ENCODE measurements at regions not wholly inside any gene's neighbourhood (a gene's known extent, or its start where the extent isn't known, plus 50 kb on each side); places are given as distances from the start of the nearest gene placed in this dataset.

DNA sequence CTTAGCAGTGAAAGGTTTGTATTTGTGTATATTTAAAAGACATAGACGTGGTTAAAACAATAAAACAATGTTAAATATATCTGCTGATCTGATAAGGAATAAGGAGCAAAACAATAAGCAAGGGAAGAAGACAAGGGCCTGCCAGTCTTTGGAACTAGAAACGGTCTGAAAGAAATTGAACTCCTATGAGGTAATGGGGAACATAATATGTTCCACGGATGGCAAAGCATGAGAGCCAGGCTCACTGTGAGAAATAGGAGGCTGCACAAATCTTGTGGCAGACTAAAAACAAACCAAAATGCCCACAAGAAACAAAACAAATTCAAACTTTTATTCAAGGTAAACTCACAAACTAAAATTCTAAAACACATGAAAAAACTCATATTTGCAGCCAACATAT is 150.5 kb downstream of the NTMT2 start:
- TF ChIP-seq, protein P1, sequence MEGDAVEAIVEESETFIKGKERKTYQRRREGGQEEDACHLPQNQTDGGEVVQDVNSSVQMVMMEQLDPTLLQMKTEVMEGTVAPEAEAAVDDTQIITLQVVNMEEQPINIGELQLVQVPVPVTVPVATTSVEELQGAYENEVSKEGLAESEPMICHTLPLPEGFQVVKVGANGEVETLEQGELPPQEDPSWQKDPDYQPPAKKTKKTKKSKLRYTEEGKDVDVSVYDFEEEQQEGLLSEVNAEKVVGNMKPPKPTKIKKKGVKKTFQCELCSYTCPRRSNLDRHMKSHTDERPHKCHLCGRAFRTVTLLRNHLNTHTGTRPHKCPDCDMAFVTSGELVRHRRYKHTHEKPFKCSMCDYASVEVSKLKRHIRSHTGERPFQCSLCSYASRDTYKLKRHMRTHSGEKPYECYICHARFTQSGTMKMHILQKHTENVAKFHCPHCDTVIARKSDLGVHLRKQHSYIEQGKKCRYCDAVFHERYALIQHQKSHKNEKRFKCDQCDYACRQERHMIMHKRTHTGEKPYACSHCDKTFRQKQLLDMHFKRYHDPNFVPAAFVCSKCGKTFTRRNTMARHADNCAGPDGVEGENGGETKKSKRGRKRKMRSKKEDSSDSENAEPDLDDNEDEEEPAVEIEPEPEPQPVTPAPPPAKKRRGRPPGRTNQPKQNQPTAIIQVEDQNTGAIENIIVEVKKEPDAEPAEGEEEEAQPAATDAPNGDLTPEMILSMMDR (conservative IDR thresholded peaks at IDR 0.05) = no peak
- no peak for DNase-seq (ENCODE audit: low read depth, low spot score)
- H3K4me1 Mint-ChIP-seq = no peaks in the 10 kb centered on the region
- H3K36me3 Mint-ChIP-seq (ENCODE audit: low read depth) = no peaks in the 10 kb centered on the region
- no peaks in the 10 kb centered on the region for H3K27me3 Mint-ChIP-seq (ENCODE audit: low read depth)
- H3K9me3 Mint-ChIP-seq = no peaks in the 10 kb centered on the region
- no peak overlapping the region for H3K27ac Mint-ChIP-seq (ENCODE audit: unreplicated experiment)
- no peak overlapping the region for H3K4me3 Mint-ChIP-seq

DNA sequence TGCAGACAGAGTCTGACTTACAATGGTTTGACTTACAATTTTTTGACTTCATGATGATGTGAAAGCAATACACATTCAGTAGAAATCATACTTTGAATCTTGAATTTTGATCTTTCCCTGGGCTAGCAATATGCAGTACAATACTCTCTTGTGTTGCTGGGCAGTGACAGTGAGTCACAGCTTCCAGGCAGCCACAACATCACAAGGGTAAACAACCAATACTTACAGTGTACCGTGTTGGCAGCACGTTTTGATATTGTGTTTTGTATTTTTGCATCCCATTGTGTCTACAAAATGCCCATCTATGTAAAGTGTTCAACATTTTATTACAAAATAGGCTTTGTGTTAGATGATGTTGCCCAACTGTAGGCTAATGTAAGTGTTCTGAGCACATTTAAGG is 150.9 kb downstream of the NTMT2 start:
- Mint-ChIP-seq H3K27ac (ENCODE audit: unreplicated experiment) (no peak overlapping the region), H3K36me3 (ENCODE audit: low read depth) (no peaks in the 10 kb centered on the region), H3K4me3 (no peak overlapping the region), H3K4me1 (no peaks in the 10 kb centered on the region), H3K9me3 (no peaks in the 10 kb centered on the region), H3K27me3 (ENCODE audit: low read depth) (no peaks in the 10 kb centered on the region)
- TF ChIP-seq, protein P1 (conservative IDR thresholded peaks at IDR 0.05) = no peak
- DNase-seq (ENCODE audit: low read depth, low spot score) = no peak

DNA sequence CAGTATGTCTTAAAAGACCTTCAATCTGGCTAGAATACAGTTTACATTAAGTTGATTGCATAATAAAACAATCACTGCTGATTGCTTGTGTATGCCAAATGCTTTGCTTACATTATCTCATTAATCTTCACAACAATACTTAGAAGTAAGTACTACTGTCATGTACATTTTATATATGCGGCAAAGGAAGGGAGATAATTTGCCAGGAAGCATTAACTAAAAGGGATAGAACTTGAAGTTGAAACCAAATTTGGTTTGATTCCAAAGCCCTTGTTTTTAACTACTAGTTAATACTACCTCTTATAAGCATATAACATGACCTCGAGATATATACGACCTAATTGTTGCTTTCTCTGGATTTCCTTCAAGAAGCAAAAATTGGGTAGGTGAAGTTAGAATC is 155.8 kb downstream of the NTMT2 start:
- H3K9me3 Mint-ChIP-seq = no peaks in the 10 kb centered on the region
- no peak overlapping the region for H3K27ac Mint-ChIP-seq (ENCODE audit: unreplicated experiment)
- DNase-seq (ENCODE audit: low read depth, low spot score) = no peak
- H3K4me1 Mint-ChIP-seq = no peaks in the 10 kb centered on the region
- H3K36me3 Mint-ChIP-seq (ENCODE audit: low read depth) = no peaks in the 10 kb centered on the region
- no peaks in the 10 kb centered on the region for H3K27me3 Mint-ChIP-seq (ENCODE audit: low read depth)
- H3K4me3 Mint-ChIP-seq = no peak overlapping the region
- TF ChIP-seq, protein P1 (conservative IDR thresholded peaks at IDR 0.05) = no peak

DNA sequence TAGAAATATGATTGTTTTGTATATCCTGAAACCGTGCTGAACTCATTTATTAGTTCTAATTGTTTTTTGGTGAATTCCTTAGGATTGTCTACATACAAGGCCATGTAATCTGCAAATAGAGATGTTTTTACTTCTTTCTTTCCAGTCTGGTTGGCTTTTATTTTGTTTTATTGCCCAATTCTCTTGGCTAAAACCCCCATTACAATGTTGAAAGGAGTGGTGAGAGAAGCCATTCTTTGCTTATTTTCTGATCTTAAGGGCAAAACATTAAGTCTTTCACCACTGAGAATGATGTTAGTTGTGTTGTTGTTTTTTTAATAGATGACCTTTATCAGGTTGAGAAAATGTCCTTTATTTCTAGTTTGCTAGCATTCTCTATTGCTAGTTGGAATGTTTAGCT is 157.3 kb downstream of the NTMT2 start:
- H3K27me3 Mint-ChIP-seq (ENCODE audit: low read depth) = no peaks in the 10 kb centered on the region
- DNase-seq (ENCODE audit: low read depth, low spot score) = no peak
- no peak overlapping the region for H3K4me3 Mint-ChIP-seq
- H3K27ac Mint-ChIP-seq (ENCODE audit: unreplicated experiment) = no peak overlapping the region
- TF ChIP-seq, protein P1 (conservative IDR thresholded peaks at IDR 0.05) = no peak
- no peaks in the 10 kb centered on the region for H3K9me3 Mint-ChIP-seq
- no peaks in the 10 kb centered on the region for H3K36me3 Mint-ChIP-seq (ENCODE audit: low read depth)
- no peaks in the 10 kb centered on the region for H3K4me1 Mint-ChIP-seq

DNA sequence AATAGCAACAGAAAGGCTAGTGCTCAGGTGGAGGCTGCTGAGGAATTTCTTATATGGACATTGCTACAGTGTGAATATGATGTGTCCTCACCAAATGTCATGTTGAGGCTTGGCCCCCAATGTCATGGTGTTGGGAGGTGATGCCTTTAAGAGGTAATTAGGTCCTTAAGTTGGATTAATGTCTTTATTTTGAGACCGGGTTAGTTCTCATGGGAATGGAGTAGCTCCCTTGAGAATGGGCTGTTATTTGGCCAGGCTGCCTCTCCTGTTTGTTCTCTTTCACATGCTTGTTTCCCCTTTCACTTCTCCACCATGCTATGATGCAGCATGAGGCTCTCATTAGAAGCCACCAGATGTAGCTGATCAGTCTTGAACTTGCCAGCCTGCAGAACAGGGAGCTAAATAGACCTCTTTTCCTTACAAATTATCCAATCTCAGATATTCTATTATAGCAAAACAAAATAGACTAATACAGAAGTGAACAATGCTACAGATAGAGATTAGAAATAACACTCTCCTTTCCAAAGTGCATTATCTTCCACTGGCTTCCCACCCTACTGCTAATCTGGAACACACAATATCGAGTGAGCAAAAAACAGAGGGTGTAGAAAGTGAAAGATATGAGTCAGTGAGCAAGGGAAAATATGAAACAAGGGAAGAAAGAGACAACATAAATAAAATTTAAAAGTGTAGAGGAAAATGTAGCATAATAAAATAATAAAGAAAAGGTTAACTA is 160.2 kb downstream of the NTMT2 start:
- Mint-ChIP-seq H3K36me3 (ENCODE audit: low read depth) (no peaks in the 10 kb centered on the region), H3K27me3 (ENCODE audit: low read depth) (no peaks in the 10 kb centered on the region), H3K27ac (ENCODE audit: unreplicated experiment) (no peak overlapping the region), H3K4me1 (no peaks in the 10 kb centered on the region), H3K9me3 (no peaks in the 10 kb centered on the region), H3K4me3 (no peak overlapping the region)
- no peak for DNase-seq (ENCODE audit: low read depth, low spot score)
- TF ChIP-seq, protein P1 (conservative IDR thresholded peaks at IDR 0.05) = no peak

Data from neural crest cell (in vitro differentiated cells).